ENCODE measurements at regions not wholly inside any gene's neighbourhood (a gene's known extent, or its start where the extent isn't known, plus 50 kb on each side); places are given as distances from the start of the nearest gene placed in this dataset.
"Not testable (repeated sequence)": the region's sequence is repeated elsewhere in the genome, so short reads cannot be mapped to it uniquely, and the experiment has no call there.

GRCh38 chr9:85199866-85200495 is 530.5 kb downstream of the NTRK2 start:
- DNase-seq = no peak

GRCh38 chr9:85192750-85193149 is 523.2 kb downstream of the NTRK2 start:
- DNase-seq = no peak

GRCh38 chr9:85186218-85186585 is 516.7 kb downstream of the NTRK2 start:
- no peak for DNase-seq

GRCh38 chr9:85185486-85186217 is 516.1 kb downstream of the NTRK2 start:
- DNase-seq = no peak

- DNase-seq = no peak
Measured at GRCh38 chr9:85182383-85182782, 512.9 kb downstream of the NTRK2 start.

- DNase-seq = no peak
Measured at GRCh38 chr9:85178474-85178873, 508.9 kb downstream of the NTRK2 start.

- no peak for DNase-seq
Measured at GRCh38 chr9:85173967-85174366, 504.4 kb downstream of the NTRK2 start.

GRCh38 chr9:85172001-85172978 is 502.8 kb downstream of the NTRK2 start:
- DNase-seq = no peak

GRCh38 chr9:85171163-85171562 is 501.6 kb downstream of the NTRK2 start:
- no peak for DNase-seq

- DNase-seq = no peak
Measured at GRCh38 chr9:85168412-85168811, 498.9 kb downstream of the NTRK2 start.

GRCh38 chr9:85167146-85167545 is 497.6 kb downstream of the NTRK2 start:
- DNase-seq = no peak

GRCh38 chr9:85163825-85164224 is 494.3 kb downstream of the NTRK2 start:
- DNase-seq = no peak

GRCh38 chr9:85163415-85163814 is 493.9 kb downstream of the NTRK2 start:
- DNase-seq = no peak

GRCh38 chr9:85162822-85163221 is 493.3 kb downstream of the NTRK2 start:
- DNase-seq = no peak

- DNase-seq = not testable (repeated sequence)
Measured at GRCh38 chr9:85160944-85161343, 491.4 kb downstream of the NTRK2 start.

- no peak for DNase-seq
Measured at GRCh38 chr9:85158512-85158911, 489.0 kb downstream of the NTRK2 start.

- DNase-seq = no peak
Measured at GRCh38 chr9:85157772-85158171, 488.2 kb downstream of the NTRK2 start.

- no peak for DNase-seq
Measured at GRCh38 chr9:85156652-85157051, 487.1 kb downstream of the NTRK2 start.

GRCh38 chr9:85155352-85155751 is 485.8 kb downstream of the NTRK2 start:
- no peak for DNase-seq

GRCh38 chr9:85151741-85152140 is 482.2 kb downstream of the NTRK2 start:
- DNase-seq = no peak

GRCh38 chr9:85151162-85151561 is 481.6 kb downstream of the NTRK2 start:
- DNase-seq = no peak

GRCh38 chr9:85147046-85147640 is 477.6 kb downstream of the NTRK2 start:
- DNase-seq = no peak

GRCh38 chr9:85142968-85143367 is 473.4 kb downstream of the NTRK2 start:
- DNase-seq = no peak

All from inflammatory macrophage treated with lipopolysaccharide for 1 hour (primary cell).